ENCODE measurements at regions not wholly inside any gene's neighbourhood (a gene's known extent, or its start where the extent isn't known, plus 50 kb on each side); places are given as distances from the start of the nearest gene placed in this dataset.
A peak's percentile ranks its signal among the peaks of the same experiment; 100 is the strongest.

DNA sequence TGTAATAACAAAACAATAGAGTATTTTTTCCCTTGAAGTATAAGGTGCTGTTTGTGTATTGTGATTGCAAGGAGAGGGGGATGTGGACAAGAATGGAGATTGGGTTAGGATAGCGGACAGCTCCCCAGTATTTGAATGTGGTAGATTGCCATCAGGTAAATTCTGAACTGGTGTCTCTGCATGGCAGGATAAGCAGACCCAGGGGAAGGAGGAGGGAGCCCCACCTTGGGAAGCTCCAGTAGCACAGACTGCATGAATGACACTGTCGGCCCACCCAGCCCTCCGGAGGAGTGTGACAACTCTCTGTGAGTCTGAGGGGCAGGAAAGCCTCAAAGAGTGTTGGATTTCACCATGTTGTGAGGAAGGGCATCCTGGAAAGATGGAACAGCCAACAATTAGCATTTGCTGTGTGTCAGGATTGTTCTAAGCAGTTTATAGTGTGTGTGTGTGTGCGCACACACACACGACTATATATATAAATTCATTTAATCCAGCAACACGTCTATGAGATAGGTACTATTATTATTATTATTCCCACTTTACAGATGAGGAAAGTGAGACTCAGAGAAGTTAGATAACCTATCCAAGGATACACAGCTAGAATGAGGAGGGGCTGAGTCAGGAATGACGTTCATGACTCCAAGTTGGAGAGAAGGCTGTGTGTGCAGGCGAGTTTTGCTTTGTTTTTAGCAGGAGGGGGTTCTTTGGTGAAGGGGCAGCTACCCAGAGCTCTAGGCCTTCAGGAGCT is 63.4 kb upstream of the LCTL start:
- Histone ChIP-seq H2BK12ac (ENCODE audit: low read depth, low read length) (peak overlapping the region; percentile 18; the same call in 1 of the 2 replicates), H2BK20ac (ENCODE audit: low read length) (no peak overlapping the region), H4K20me1 (replicated peaks in 1 of 2; ENCODE audit: control insufficient read depth in 1 of 2, insufficient read depth in 2 of 2, low read length in 2 of 2) (no peaks in the 10 kb centered on the region), H2AK5ac (ENCODE audit: low read depth, low read length) (no peak overlapping the region), H3K18ac (ENCODE audit: extremely low read depth, low read length) (no peak overlapping the region; the same call in 1 of the 2 replicates), H2AFZ (ENCODE audit: low read length) (no peak overlapping the region), H3K36me3 (ENCODE audit: control insufficient read depth in 2 of 4, insufficient read depth in 4 of 4, low read length in 3 of 4) (no peaks in the 10 kb centered on the region), H3K23me2 (ENCODE audit: low read depth, low read length) (no peaks in the 10 kb centered on the region), H3K56ac (replicated peaks; ENCODE audit: insufficient read length, low read depth, low read length) (no peak overlapping the region), H3K79me1 (ENCODE audit: low read depth, low read length) (no peaks in the 10 kb centered on the region), H2BK15ac (ENCODE audit: low read length) (no peak overlapping the region), H3K4me1 (replicated peaks in 1 of 4; ENCODE audit: control insufficient read depth in 3 of 4, insufficient read depth in 4 of 4, low read length in 3 of 4) (peaks cover 6 to 20% (median 15%) of the 10 kb centered on the region in 4 experiments; a peak in 6 of 7 replicates), H3K79me2 (ENCODE audit: control insufficient read depth in 1 of 2, insufficient read depth in 2 of 2, low read length in 2 of 2) (no peaks in the 10 kb centered on the region), H3K4ac (replicated peaks; ENCODE audit: insufficient read length, low read depth, low read length) (no peak overlapping the region), H4K8ac (ENCODE audit: extremely low read depth, insufficient read depth, low read length) (no peak overlapping the region), H2BK5ac (ENCODE audit: low read depth, low read length) (no peak overlapping the region), H3K23ac (ENCODE audit: insufficient read length) (no peak overlapping the region), H4K91ac (replicated peaks; ENCODE audit: insufficient read length, low read length) (no peak overlapping the region), H3K27me3 (replicated peaks in 1 of 4; ENCODE audit: control insufficient read depth in 3 of 4, extremely low read depth in 1 of 4, insufficient read depth in 3 of 4, low read length in 3 of 4) (no peaks in the 10 kb centered on the region), H4K5ac (ENCODE audit: insufficient read length, low read depth, low read length) (no peak overlapping the region), H2BK120ac (replicated peaks; ENCODE audit: low read depth, low read length) (no peak overlapping the region), H3K27ac (ENCODE audit: low read depth, low read length) (no peak overlapping the region), H3K9ac (replicated peaks in 1 of 4; ENCODE audit: extremely low read depth in 1 of 4, low read depth in 3 of 4, low read length in 3 of 4) (no peak overlapping the region), H3K14ac (ENCODE audit: insufficient read length) (no peak overlapping the region), H3K4me3 (ENCODE audit: extremely low read depth in 1 of 4, insufficient read depth in 2 of 4, low read depth in 3 of 4, low read length in 4 of 4) (no peak overlapping the region), H3K4me2 (ENCODE audit: insufficient read depth in 1 of 2, low read depth in 2 of 2, low read length in 2 of 2) (no peak overlapping the region), H3K9me3 (ENCODE audit: insufficient read depth in 2 of 2, low read depth in 1 of 2, low read length in 1 of 2) (no peaks in the 10 kb centered on the region)
- DNase-seq (ENCODE audit: low read depth in 1 of 2, low spot score in 2 of 2) (no peak), FAIRE-seq (no peak)
- 74% methylated on average over 8 of the region's 8 CpGs; no CpG with 5 or more reads in 1 of the 2 experiments for WGBS, 2 experiments (ENCODE audit: extremely low coverage in 1 of 2, insufficient coverage in 1 of 2, insufficient read length in 1 of 2, insufficient replicate concordance in 2 of 2, low coverage in 1 of 2, low lambda C conversion rate in 2 of 2, missing lambda C conversion rate in 1 of 2)
- POLR2A ChIA-PET (ENCODE audit: partially characterized antibody) = no interaction called here
- CTCF ChIA-PET (ENCODE audit: partially characterized antibody) = interaction anchor here (0.7 to 1.3 kb wide), 6 partner anchors 8 to 223 kb away, joined by 3 to 8 read pairs (median 4); no protein-coding TSS in a partner anchor
- TF ChIP-seq ZNF274 (IDR thresholded peaks at IDR 0.05; ENCODE audit: borderline replicate concordance, extremely low read depth, low read length) = no peak
- TF ChIP-seq, protein P1, sequence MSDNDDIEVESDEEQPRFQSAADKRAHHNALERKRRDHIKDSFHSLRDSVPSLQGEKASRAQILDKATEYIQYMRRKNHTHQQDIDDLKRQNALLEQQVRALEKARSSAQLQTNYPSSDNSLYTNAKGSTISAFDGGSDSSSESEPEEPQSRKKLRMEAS (IDR thresholded peaks at IDR 0.05) = no peak
- no peak for TF ChIP-seq CTBP2 (IDR thresholded peaks at IDR 0.05; ENCODE audit: borderline replicate concordance, insufficient read depth, insufficient read length, low read length)
- TF ChIP-seq ATF3 (IDR thresholded peaks at IDR 0.05; ENCODE audit: insufficient read depth, low read depth, low read length) = no peak
- no peak for TF ChIP-seq RAD21 (IDR thresholded peaks at IDR 0.05 in 1 of 2, conservative IDR thresholded peaks at IDR 0.05 in 1 of 2; ENCODE audit: low read depth in 2 of 2, low read length in 2 of 2)
- TF ChIP-seq POLR2AphosphoS5 (IDR thresholded peaks at IDR 0.05; ENCODE audit: low read depth, low read length) = no peak
- no peak for TF ChIP-seq NRF1 (IDR thresholded peaks at IDR 0.05; ENCODE audit: low read depth, low read length)
- no peak for TF ChIP-seq CHD1 (IDR thresholded peaks at IDR 0.05; ENCODE audit: low read depth, low read length)
- no peak for TF ChIP-seq EZH2 (IDR thresholded peaks at IDR 0.05; ENCODE audit: low read depth, low read length, severe bottlenecking)
- TF ChIP-seq TBP (IDR thresholded peaks at IDR 0.05; ENCODE audit: low read depth, low read length) = no peak
- no peak for TF ChIP-seq KDM1A (IDR thresholded peaks at IDR 0.05; ENCODE audit: borderline replicate concordance, low read length)
- TF ChIP-seq CBX8 (IDR thresholded peaks at IDR 0.05; ENCODE audit: borderline replicate concordance, low read depth, low read length) = no peak
